ENCODE measurements at regions not wholly inside any gene's neighbourhood (a gene's known extent, or its start where the extent isn't known, plus 50 kb on each side); places are given as distances from the start of the nearest gene placed in this dataset.
"Not testable (repeated sequence)": the region's sequence is repeated elsewhere in the genome, so short reads cannot be mapped to it uniquely, and the experiment has no call there.

- TF ChIP-seq CTCF (IDR thresholded peaks at IDR 0.05) (no peak), ZFX (IDR thresholded peaks at IDR 0.05; ENCODE audit: borderline replicate concordance) (no peak)
- no peak overlapping the region for H3K27ac ChIP-seq
Observed at GRCh38 chr12:27133022-27133590, 50.7 kb upstream of the C12orf71 start.

- TF ChIP-seq ZFX (IDR thresholded peaks at IDR 0.05; ENCODE audit: borderline replicate concordance) (no peak), CTCF (IDR thresholded peaks at IDR 0.05) (no peak)
- no peak overlapping the region for H3K27ac ChIP-seq
Observed at GRCh38 chr12:27140478-27140969, 58.1 kb upstream of the C12orf71 start.

DNA sequence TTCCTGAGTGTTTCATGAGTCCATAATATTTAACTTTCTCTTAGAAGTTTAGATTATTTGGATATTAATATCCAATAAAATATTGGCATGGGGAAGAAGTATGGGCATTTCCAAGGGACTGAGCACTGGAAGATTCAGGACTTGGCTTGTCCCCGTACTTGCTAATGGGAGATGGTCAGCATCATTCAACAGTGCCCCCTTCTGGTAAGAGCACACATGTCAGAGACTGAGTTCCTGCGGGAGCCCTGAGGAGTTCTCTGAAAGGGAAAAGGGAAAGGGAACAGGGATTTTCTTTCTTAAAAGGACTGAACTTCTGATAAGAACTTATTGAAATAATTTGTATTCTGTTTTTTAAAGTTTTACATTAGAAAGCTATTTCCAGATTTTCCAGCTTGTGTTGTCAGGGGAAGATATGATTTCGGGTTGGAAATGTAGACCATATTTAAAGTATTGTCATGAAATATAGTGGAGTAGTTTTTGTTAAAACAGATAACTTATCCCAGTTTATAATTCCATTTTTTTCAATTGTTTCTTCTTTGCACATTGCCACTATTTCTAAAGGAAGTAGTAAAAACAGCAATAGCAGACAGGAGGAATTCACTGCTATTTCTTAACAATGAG lies 59.8 kb upstream of the C12orf71 start:
- peak; percentile 99 for TF ChIP-seq CTCF (IDR thresholded peaks at IDR 0.05)
- no peak for TF ChIP-seq ZFX (IDR thresholded peaks at IDR 0.05; ENCODE audit: borderline replicate concordance)
- H3K27ac ChIP-seq, result no peak overlapping the region

DNA sequence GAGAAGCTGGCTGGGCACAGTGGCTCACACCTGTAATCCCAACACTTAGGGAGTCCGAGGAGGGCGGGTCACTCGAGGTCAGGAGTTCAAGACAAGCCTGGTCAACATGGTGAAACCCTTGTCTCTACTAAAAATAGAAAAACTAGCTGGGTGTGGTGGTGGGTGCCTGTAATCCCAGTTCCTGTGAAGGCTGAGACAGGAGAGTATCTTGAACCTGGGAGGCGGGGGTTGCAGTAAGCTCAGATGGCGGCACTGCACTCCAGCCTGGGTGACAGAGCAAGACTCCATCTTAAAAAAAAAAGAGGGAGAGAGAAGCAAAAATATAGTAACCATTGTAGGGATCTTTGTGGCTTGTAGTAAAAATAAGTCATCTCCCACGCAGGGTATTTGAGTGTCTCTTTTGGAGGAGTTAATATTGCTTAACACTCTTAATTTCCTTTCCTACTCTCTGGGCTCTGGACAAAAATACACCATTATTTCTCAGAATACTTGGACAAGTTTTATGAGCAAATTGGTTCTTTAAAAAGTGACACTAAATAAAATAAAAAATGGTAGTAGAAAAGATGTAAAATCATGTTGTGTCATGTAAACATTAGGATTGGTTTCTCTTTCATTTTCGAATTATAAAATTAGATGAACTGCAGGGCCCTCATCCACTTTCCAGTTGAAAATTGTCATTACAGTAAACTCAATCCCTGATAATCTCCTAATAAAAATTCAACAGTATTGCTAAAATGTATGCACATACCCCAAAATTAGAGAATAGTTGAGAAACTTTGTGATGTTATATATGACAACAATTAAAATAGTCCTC lies 61.1 kb upstream of the C12orf71 start:
- H3K27ac ChIP-seq, result no peak overlapping the region
- TF ChIP-seq ZFX (IDR thresholded peaks at IDR 0.05; ENCODE audit: borderline replicate concordance), result no peak
- no peak for TF ChIP-seq CTCF (IDR thresholded peaks at IDR 0.05)

DNA sequence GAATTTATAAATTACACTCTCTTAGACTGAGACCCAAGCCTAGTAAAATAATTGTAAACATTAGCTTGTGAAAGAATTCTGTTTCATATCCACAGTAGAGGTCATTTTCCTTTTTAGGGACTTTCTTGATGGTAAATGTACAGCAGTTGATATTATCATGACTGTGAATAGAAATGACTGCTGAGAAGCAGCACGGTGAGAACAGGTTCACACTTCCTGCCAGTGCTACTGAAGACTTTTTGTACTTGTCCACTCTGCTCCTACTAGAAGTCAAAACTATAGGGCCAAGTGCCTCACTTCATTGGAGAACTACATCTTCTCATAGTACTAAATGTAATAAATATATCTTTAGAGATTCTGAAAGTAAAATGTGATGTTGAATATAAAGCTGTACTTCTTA lies 63.3 kb upstream of the C12orf71 start:
- H3K27ac ChIP-seq, result not testable (repeated sequence)

DNA sequence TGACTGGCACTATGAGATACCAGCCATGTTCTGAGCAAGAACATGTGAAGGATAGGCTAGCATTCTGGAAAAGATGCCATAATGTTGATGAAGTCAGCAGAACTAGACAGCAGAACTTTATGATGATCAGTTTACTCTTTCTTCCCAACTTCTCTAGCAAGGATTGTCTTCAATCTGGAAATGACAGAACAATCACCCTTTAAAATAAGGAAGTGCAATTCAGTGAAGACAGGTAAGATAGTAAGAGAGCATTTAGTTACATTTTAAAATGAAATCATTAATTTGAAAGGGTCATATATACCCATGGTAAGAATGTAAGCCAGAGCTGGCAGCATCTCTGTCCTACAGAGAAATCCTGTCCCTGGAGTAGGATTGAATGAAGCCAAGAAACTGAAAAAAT lies 66.0 kb upstream of the C12orf71 start:
- TF ChIP-seq CTCF (IDR thresholded peaks at IDR 0.05) (no peak), ZFX (IDR thresholded peaks at IDR 0.05; ENCODE audit: borderline replicate concordance) (no peak)

DNA sequence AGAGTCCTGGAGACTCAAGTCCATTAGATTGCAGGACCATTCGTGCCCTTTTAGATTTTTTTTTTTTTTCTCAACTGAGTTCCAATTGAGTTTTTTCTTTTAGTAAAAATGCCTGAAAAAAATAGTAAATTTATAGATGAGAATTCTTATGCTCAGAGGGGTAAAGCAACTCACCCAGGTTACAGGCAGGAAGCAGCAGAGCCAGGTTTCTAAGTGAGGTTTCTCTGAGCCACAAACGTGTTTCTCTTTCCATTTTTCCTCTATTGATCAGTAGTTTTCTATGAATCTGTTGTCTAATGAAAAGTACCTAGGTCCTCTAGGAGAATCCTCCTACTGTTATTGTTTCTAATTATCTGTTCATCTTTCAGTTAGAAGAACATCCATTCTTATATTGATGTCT lies 66.4 kb upstream of the C12orf71 start:
- H3K27ac ChIP-seq, result no peak overlapping the region
- TF ChIP-seq ZFX (IDR thresholded peaks at IDR 0.05; ENCODE audit: borderline replicate concordance) (no peak), CTCF (IDR thresholded peaks at IDR 0.05) (no peak)

More for the DNA sequence above, 66.0 kb upstream of the C12orf71 start:
- no peak overlapping the region for H3K27ac ChIP-seq

Data from 22Rv1 (cell line).